Skin of body (tissue), 1 donor: ENCODE measurements at regions not wholly inside any gene's neighbourhood (a gene's known extent, or its start where the extent isn't known, plus 50 kb on each side); places are given as distances from the start of the nearest gene placed in this dataset.
"Not testable (repeated sequence)": the region's sequence is repeated elsewhere in the genome, so short reads cannot be mapped to it uniquely, and the experiment has no call there.

ENCODE experiments used
- DNase-seq: peaks from one replicate; lab custom pipeline; 2025; lab: John Stamatoyannopoulos, UW

- no peak for DNase-seq
Observed at GRCh38 chr3:43838009-43838758, 147.4 kb downstream of the ABHD5 start.

GRCh38 chr3:43838877-43839276 lies 148.1 kb downstream of the ABHD5 start:
- no peak for DNase-seq

- DNase-seq = no peak
Observed at GRCh38 chr3:43843386-43843785, 152.6 kb downstream of the ABHD5 start.

GRCh38 chr3:43844757-43845156 lies 154.0 kb downstream of the ABHD5 start:
- no peak for DNase-seq

GRCh38 chr3:43845553-43845952 lies 154.8 kb downstream of the ABHD5 start:
- not testable (repeated sequence) for DNase-seq

GRCh38 chr3:43852066-43852465 lies 161.3 kb downstream of the ABHD5 start:
- DNase-seq = no peak

- no peak for DNase-seq
Observed at GRCh38 chr3:43854283-43854682, 163.5 kb downstream of the ABHD5 start.

GRCh38 chr3:43854916-43855315 lies 164.2 kb downstream of the ABHD5 start:
- DNase-seq = no peak

- DNase-seq = no peak
Observed at GRCh38 chr3:43855674-43856299, 165.0 kb downstream of the ABHD5 start.

- no peak for DNase-seq
Observed at GRCh38 chr3:43856351-43856750, 165.6 kb downstream of the ABHD5 start.

- DNase-seq = no peak
Observed at GRCh38 chr3:43856761-43857160, 166.0 kb downstream of the ABHD5 start.

GRCh38 chr3:43857361-43858293 lies 166.9 kb downstream of the ABHD5 start:
- DNase-seq = no peak

GRCh38 chr3:43858294-43858701 lies 167.6 kb downstream of the ABHD5 start:
- DNase-seq = no peak

GRCh38 chr3:43859766-43860165 lies 169.0 kb downstream of the ABHD5 start:
- no peak for DNase-seq

- DNase-seq = no peak
Observed at GRCh38 chr3:43861635-43862034, 170.9 kb downstream of the ABHD5 start.

GRCh38 chr3:43862470-43862869 lies 171.7 kb downstream of the ABHD5 start:
- no peak for DNase-seq

- DNase-seq = no peak
Observed at GRCh38 chr3:43862992-43863805, 172.5 kb downstream of the ABHD5 start.

GRCh38 chr3:43863966-43864933 lies 173.5 kb downstream of the ABHD5 start:
- DNase-seq = no peak

- DNase-seq = no peak
Observed at GRCh38 chr3:43865351-43865750, 174.6 kb downstream of the ABHD5 start.
